Caco-2 (cell line): ENCODE measurements at regions not wholly inside any gene's neighbourhood (a gene's known extent, or its start where the extent isn't known, plus 50 kb on each side); places are given as distances from the start of the nearest gene placed in this dataset.

ENCODE experiments used
- BruUV-seq: library from RNA; stranded (reverse); fragments of 400-500 nt; replicated peaks from 2 replicates; lab custom pipeline; 2021; lab: Mats Ljungman, UMichigan
- CTCF ChIA-PET: fragments of 300-600 bp; sonication (Branson Sonifier 250); formaldehyde crosslinking; loops from one replicate; lab custom pipeline; 2022; ENCODE audit warnings: antibody characterized with exemption; lab: Charles Lee
- POLR2A ChIA-PET: fragments of 300-600 bp; sonication (Branson Sonifier 250); formaldehyde crosslinking; loops from one replicate; lab custom pipeline; 2022; ENCODE audit warnings: antibody characterized with exemption; lab: Charles Lee
- DNase-seq, 2 experiments: peaks; one replicate each; pipeline versions ENCODE4 v3.0.0 to v3.0.0-alpha.2; 2020 to 2022
- H3K27me3 ChIP-seq: replicated peaks from 2 replicates; pipeline ENCODE4 v1.6.0; 2011; ENCODE audit warnings: low read length; ENCODE audit not compliant: control insufficient read depth, insufficient read depth
- H3K36me3 ChIP-seq: 2 replicates; pipeline ENCODE4 v1.5.1; 2011; ENCODE audit warnings: low read length; ENCODE audit not compliant: control insufficient read depth, insufficient read depth
- H3K4me1 ChIP-seq: fragments of 250-450 bp; sonication (Bioruptor Pico); 2 replicates; pipeline ENCODE4 v1.5.1; 2020; ENCODE audit warnings: mild to moderate bottlenecking
- H3K4me3 ChIP-seq: 2 replicates; pipeline ENCODE4 v1.5.1; 2011; ENCODE audit warnings: low read depth, mild to moderate bottlenecking, control low read depth, low read length
- H3K9me3 ChIP-seq: fragments of 250-450 bp; sonication (Bioruptor Pico); 2 replicates; pipeline ENCODE4 v1.5.1; 2020; ENCODE audit warnings: mild to moderate bottlenecking, moderate library complexity
- H3K27ac Mint-ChIP-seq: one replicate; pipeline ENCODE4 v1.8.0; 2022; ENCODE audit warnings: mixed read lengths; ENCODE audit not compliant: unreplicated experiment
- H3K27me3 Mint-ChIP-seq: one replicate; pipeline ENCODE4 v1.8.0; 2022; ENCODE audit warnings: mixed read lengths; ENCODE audit not compliant: insufficient read depth, unreplicated experiment
- H3K36me3 Mint-ChIP-seq: one replicate; pipeline ENCODE4 v1.8.0; 2022; ENCODE audit warnings: mild to moderate bottlenecking, mixed read lengths; ENCODE audit not compliant: insufficient read depth, unreplicated experiment
- H3K4me1 Mint-ChIP-seq: one replicate; pipeline ENCODE4 v1.8.0; 2022; ENCODE audit warnings: low read depth, mixed read lengths; ENCODE audit not compliant: unreplicated experiment
- H3K4me3 Mint-ChIP-seq: one replicate; pipeline ENCODE4 v1.8.0; 2022; ENCODE audit warnings: mild to moderate bottlenecking, moderate library complexity, mixed read lengths; ENCODE audit not compliant: unreplicated experiment
- H3K9me3 Mint-ChIP-seq: one replicate; pipeline ENCODE4 v1.8.0; 2022; ENCODE audit warnings: mixed read lengths; ENCODE audit not compliant: unreplicated experiment
- intact Hi-C: fragments of 100-400 bp; cut with micrococcal nuclease; formaldehyde crosslinking; loops from one replicate; pipeline ENCODE4 v1.10.0; 2022; ENCODE audit not compliant: unreplicated experiment
- TF ChIP-seq, protein P1 (sequence below), 2 experiments: fragments of 200-600 bp in 1 of 2; IDR thresholded peaks; 1 replicate in 1 of 2; 2 replicates in 1 of 2; pipeline versions ENCODE4 v1.5.1 to v1.8.0; 2011 to 2022; ENCODE audit warnings: antibody characterized with exemption in 1 of 2, control low read depth in 1 of 2, inconsistent platforms in 1 of 2, low read depth in 1 of 2, low read length in 1 of 2, mild to moderate bottlenecking in 1 of 2, moderate library complexity in 1 of 2; ENCODE audit not compliant: insufficient read depth in 1 of 2, severe bottlenecking in 1 of 2, unreplicated experiment in 1 of 2

DNA sequence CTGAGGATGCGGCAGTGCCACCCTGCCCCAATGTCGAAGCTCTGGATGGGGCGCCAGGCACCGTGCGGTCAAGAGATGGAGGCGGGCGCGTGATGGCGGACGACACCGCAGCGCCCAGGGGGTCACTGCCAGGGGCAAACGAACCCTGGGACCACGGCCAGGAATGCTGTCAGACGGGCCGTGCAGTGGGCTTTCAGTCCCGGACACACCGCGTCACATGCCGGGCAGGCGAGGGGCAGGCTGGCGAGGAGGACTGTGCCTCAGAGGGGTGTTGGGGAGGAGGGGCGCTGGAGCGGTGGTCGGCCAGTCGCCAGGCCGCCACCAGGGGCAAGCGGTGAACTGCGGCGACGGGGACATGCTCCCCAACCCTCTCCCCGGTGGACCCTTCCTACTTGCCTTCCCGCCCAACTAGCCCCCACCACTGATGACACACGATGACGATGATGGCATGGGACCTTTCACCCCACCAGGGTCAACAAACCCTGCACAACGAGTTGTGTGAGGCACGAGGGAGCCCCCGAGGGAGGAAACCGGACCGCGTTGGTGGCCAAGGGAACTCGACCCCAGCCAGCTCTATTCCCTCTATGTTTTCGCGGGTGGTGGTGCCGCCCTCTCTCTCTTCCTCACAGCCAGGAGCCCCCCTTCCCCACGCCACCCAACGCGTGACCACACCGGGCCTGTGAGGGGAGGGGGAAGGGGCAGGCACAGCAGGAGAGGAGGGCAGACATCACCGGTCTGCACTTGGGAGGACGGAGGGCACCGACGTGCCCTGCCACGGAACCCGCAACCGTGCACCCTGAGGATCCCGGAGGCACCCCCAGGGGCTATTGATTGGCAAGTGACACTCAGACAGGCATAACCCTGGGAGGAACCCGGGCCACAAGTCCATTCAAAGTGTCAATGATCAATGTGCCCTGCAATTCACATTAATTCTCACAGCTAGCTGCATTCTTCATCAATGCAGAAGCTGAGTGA lies 1960.9 kb upstream of the DEFB115 start:
- TF ChIP-seq, protein P1, sequence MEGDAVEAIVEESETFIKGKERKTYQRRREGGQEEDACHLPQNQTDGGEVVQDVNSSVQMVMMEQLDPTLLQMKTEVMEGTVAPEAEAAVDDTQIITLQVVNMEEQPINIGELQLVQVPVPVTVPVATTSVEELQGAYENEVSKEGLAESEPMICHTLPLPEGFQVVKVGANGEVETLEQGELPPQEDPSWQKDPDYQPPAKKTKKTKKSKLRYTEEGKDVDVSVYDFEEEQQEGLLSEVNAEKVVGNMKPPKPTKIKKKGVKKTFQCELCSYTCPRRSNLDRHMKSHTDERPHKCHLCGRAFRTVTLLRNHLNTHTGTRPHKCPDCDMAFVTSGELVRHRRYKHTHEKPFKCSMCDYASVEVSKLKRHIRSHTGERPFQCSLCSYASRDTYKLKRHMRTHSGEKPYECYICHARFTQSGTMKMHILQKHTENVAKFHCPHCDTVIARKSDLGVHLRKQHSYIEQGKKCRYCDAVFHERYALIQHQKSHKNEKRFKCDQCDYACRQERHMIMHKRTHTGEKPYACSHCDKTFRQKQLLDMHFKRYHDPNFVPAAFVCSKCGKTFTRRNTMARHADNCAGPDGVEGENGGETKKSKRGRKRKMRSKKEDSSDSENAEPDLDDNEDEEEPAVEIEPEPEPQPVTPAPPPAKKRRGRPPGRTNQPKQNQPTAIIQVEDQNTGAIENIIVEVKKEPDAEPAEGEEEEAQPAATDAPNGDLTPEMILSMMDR (IDR thresholded peaks at IDR 0.05; ENCODE audit: insufficient read depth in 1 of 2, low read depth in 1 of 2, low read length in 1 of 2, severe bottlenecking in 1 of 2, unreplicated experiment in 1 of 2), result no peak
- peaks cover 51% of the 10 kb centered on the region for H3K9me3 ChIP-seq
- BruUV-seq, result no TSS peak
- intact Hi-C loops, result no loop called here
- H3K4me1 Mint-ChIP-seq, result no peaks in the 10 kb centered on the region
- ChIA-PET CTCF (no interaction called here), POLR2A (no interaction called here)
- no peaks in the 10 kb centered on the region for H3K36me3 ChIP-seq
- peaks cover 8% of the 10 kb centered on the region for H3K36me3 Mint-ChIP-seq
- H3K27ac Mint-ChIP-seq, result no peak overlapping the region
- no peak overlapping the region for H3K4me3 ChIP-seq
- no peak for DNase-seq
- no peaks in the 10 kb centered on the region for H3K4me1 ChIP-seq
- peaks cover 24% of the 10 kb centered on the region for H3K9me3 Mint-ChIP-seq
- H3K27me3 ChIP-seq, result no peaks in the 10 kb centered on the region
- no peak overlapping the region for H3K4me3 Mint-ChIP-seq
- no peaks in the 10 kb centered on the region for H3K27me3 Mint-ChIP-seq

DNA sequence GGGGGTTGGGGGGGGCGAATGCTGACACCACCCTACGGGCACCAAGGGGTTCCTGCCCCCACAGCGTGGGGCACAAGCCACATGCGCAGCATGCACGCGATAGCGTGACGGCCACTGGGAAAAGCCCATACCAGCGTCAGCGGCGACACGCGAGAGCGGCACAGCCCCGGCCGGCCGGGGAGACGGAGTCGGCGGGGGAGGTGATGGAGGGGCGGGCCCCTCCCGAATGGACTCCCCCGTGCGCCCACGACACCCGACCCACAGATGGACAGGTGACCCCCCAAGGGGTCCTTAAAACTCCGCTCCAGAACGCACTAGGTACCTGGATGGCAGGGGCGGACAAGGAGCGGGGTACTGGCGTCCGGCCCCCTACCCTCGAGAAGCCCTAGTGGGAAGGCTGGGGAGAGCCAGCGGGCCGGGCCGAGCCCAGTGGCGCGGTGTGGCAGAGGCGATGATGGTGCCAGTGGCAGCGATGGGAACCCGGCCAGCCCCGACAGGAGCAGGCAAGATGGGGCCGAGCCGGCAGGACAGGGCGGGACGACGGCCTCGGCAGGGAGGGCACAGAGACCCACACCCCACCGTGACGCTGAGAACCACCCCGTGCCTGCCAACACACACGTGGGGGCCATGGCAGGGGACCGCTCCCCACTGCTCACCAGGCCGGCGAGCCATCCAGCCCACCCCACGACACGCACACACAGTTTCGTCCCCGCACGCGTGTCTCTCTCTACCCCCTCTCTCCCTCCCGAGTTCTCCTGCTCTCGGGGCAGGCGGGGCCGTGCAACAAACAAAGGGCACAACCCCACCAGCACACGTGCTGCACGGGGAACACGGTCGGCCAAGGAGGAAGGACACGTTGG lies 1959.8 kb upstream of the DEFB115 start:
- TF ChIP-seq, protein P1 (IDR thresholded peaks at IDR 0.05; ENCODE audit: insufficient read depth in 1 of 2, low read depth in 1 of 2, low read length in 1 of 2, severe bottlenecking in 1 of 2, unreplicated experiment in 1 of 2), result no peak

DNA sequence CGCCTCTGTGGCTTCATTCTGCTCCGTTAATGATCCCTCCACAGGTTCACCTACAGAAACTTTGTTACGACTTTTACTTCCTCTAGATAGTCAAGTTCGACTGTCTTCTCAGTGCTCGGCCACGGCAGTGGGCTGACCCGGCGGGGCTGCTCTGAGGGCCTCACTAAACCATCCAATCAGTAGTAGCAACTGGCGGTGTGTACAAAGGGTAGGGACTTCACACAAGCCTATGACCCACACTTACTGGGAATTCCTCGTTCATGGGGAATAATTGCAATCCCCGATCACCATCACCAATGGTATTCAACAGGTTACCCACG lies 1959.2 kb upstream of the DEFB115 start:
- no peak for DNase-seq
- TF ChIP-seq, protein P1 (IDR thresholded peaks at IDR 0.05; ENCODE audit: insufficient read depth in 1 of 2, low read depth in 1 of 2, low read length in 1 of 2, severe bottlenecking in 1 of 2, unreplicated experiment in 1 of 2), result no peak
- Histone ChIP-seq H3K4me1 (no peaks in the 10 kb centered on the region), H3K9me3 (peaks cover 56% of the 10 kb centered on the region), H3K36me3 (no peaks in the 10 kb centered on the region), H3K27me3 (no peaks in the 10 kb centered on the region), H3K4me3 (no peak overlapping the region)
- ChIA-PET POLR2A (no interaction called here), CTCF (no interaction called here)
- Mint-ChIP-seq H3K9me3 (peaks cover 24% of the 10 kb centered on the region), H3K27ac (no peak overlapping the region), H3K4me3 (no peak overlapping the region), H3K27me3 (no peaks in the 10 kb centered on the region), H3K4me1 (no peaks in the 10 kb centered on the region), H3K36me3 (peaks cover 8% of the 10 kb centered on the region)
- BruUV-seq, result no TSS peak
- intact Hi-C loops, result no loop called here

More for the DNA sequence above, 1959.8 kb upstream of the DEFB115 start:
- Histone ChIP-seq H3K9me3 (peaks cover 54% of the 10 kb centered on the region), H3K36me3 (no peaks in the 10 kb centered on the region), H3K27me3 (no peaks in the 10 kb centered on the region), H3K4me3 (no peak overlapping the region), H3K4me1 (no peaks in the 10 kb centered on the region)
- no peak overlapping the region for H3K27ac Mint-ChIP-seq
- no TSS peak for BruUV-seq
- H3K4me3 Mint-ChIP-seq, result no peak overlapping the region
- H3K27me3 Mint-ChIP-seq, result no peaks in the 10 kb centered on the region
- no peak for DNase-seq
- ChIA-PET CTCF (no interaction called here), POLR2A (no interaction called here)
- H3K4me1 Mint-ChIP-seq, result no peaks in the 10 kb centered on the region
- peaks cover 24% of the 10 kb centered on the region for H3K9me3 Mint-ChIP-seq
- intact Hi-C loops, result no loop called here
- H3K36me3 Mint-ChIP-seq, result peaks cover 8% of the 10 kb centered on the region
